Thymus (tissue), 11 donors: ENCODE measurements at regions not wholly inside any gene's neighbourhood (a gene's known extent, or its start where the extent isn't known, plus 50 kb on each side); places are given as distances from the start of the nearest gene placed in this dataset.

ENCODE experiments used
- DNase-seq, 9 donors: peaks; one replicate each; pipeline ENCODE4 v3.0.0-alpha.2; 2013; ENCODE audit warnings: low spot score in 9 of 9, low read depth in 6 of 9, missing footprints in 1 of 9
- H3K27ac ChIP-seq, 2 donors: one replicate each; pipeline ENCODE4 v1.5.1; 2013; ENCODE audit warnings: control low read depth in 1 of 2, low read depth in 1 of 2, low read length in 1 of 2, mild to moderate bottlenecking in 1 of 2, moderate library complexity in 1 of 2
- H3K27me3 ChIP-seq, 2 donors: one replicate each; pipeline ENCODE4 v1.5.1; 2013; ENCODE audit warnings: low read length in 1 of 2; ENCODE audit not compliant: control insufficient read depth in 2 of 2, insufficient read depth in 1 of 2
- H3K36me3 ChIP-seq, 2 donors: one replicate each; pipeline ENCODE4 v1.5.1; 2013; ENCODE audit warnings: low read length in 1 of 2, mild to moderate bottlenecking in 1 of 2, moderate library complexity in 1 of 2; ENCODE audit not compliant: control insufficient read depth in 2 of 2, insufficient read depth in 2 of 2
- H3K4me1 ChIP-seq, 2 donors: one replicate each; pipeline ENCODE4 v1.5.1; 2013; ENCODE audit warnings: low read length in 2 of 2; ENCODE audit not compliant: control insufficient read depth in 2 of 2, insufficient read depth in 2 of 2
- H3K4me3 ChIP-seq, 2 donors: one replicate each; pipeline ENCODE4 v1.5.1; 2013; ENCODE audit warnings: low read length in 2 of 2, control low read depth in 1 of 2, mild to moderate bottlenecking in 1 of 2
- H3K9me3 ChIP-seq, 2 donors: one replicate each; pipeline ENCODE4 v1.5.1; 2013; ENCODE audit warnings: low read length in 1 of 2, mild to moderate bottlenecking in 1 of 2; ENCODE audit not compliant: control insufficient read depth in 2 of 2, insufficient read depth in 1 of 2
- WGBS: extraction: QIAGEN DNeasy Blood & Tissue Kit; methylation state at CpG from one replicate; pipeline ENCODE4 v1.1.7; 2013; 5-methylcytosine and 5-hydroxymethylcytosine counted together
- donor health status: healthy.

DNA sequence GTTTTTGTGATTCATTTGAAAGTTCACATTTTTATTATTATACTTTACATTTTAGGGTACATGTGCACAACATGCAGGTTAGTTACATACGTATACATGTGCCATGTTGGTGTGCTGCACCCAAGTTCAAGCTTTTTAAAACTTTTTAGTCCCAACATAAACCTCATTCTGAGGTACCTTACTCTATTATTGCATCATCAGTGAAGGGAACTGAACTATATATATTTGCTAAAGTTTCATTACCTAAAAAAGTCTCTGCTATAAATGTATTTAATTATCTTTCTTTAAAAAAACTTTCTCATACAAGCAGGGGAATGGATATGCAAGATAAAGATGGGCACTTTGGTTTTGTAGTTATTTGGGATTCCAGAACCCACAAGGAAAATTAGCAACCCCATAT, 931.4 kb upstream of the ADGRL2 start:
- Histone ChIP-seq H3K9me3 (no peaks in the 10 kb centered on the region), H3K27ac (no peak overlapping the region), H3K4me3 (no peak overlapping the region), H3K4me1 (no peaks in the 10 kb centered on the region), H3K27me3 (no peaks in the 10 kb centered on the region), H3K36me3 (no peaks in the 10 kb centered on the region)
- 92% methylated on average over 1 of the region's 1 CpG for WGBS
- no peak for DNase-seq

GRCh38 chr1:80847904-80848303, 952.8 kb upstream of the ADGRL2 start:
- no peak overlapping the region for H3K4me3 ChIP-seq
- no peaks in the 10 kb centered on the region for H3K27me3 ChIP-seq
- no peaks in the 10 kb centered on the region for H3K36me3 ChIP-seq
- H3K9me3 ChIP-seq = no peaks in the 10 kb centered on the region
- 96% methylated on average over 1 of the region's 1 CpG for WGBS
- H3K27ac ChIP-seq = no peak overlapping the region
- DNase-seq = no peak
- no peaks in the 10 kb centered on the region for H3K4me1 ChIP-seq

- Histone ChIP-seq H3K27ac (no peak overlapping the region), H3K36me3 (no peaks in the 10 kb centered on the region), H3K4me1 (no peaks in the 10 kb centered on the region), H3K9me3 (no peaks in the 10 kb centered on the region), H3K4me3 (no peak overlapping the region), H3K27me3 (no peaks in the 10 kb centered on the region)
- no peak for DNase-seq
- 98% methylated on average over 1 of the region's 1 CpG for WGBS
Observed at GRCh38 chr1:80846966-80847365, 953.8 kb upstream of the ADGRL2 start.

GRCh38 chr1:80842796-80843195, 957.9 kb upstream of the ADGRL2 start:
- Histone ChIP-seq H3K36me3 (no peaks in the 10 kb centered on the region), H3K4me1 (no peaks in the 10 kb centered on the region), H3K27me3 (no peaks in the 10 kb centered on the region), H3K9me3 (no peaks in the 10 kb centered on the region), H3K4me3 (no peak overlapping the region), H3K27ac (no peak overlapping the region)
- no peak for DNase-seq

DNA sequence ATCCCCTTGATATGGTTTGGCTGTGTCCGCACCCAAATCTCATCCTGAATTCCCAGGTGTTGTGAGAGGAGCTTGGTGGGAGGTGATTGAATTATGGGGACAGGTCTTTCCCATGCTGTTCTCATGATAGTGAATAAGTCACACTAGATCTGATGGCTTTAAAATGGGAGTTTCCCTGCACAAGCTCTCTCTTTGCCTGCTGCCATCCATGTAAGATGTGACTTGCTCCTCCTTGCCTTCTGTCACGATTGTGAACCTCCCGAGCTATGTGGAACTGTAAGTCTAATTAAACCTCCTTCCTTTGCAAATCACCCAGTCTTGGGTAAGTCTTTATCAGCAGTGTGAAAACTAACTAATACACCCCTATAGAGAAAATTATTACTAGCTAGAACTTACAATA, 959.5 kb upstream of the ADGRL2 start:
- H3K4me3 ChIP-seq = no peak overlapping the region
- no peaks in the 10 kb centered on the region for H3K9me3 ChIP-seq
- H3K36me3 ChIP-seq = no peaks in the 10 kb centered on the region
- DNase-seq = no peak
- no peaks in the 10 kb centered on the region for H3K27me3 ChIP-seq
- H3K27ac ChIP-seq = no peak overlapping the region
- 97% methylated on average over 3 of the region's 3 CpGs for WGBS
- H3K4me1 ChIP-seq = no peaks in the 10 kb centered on the region

DNA sequence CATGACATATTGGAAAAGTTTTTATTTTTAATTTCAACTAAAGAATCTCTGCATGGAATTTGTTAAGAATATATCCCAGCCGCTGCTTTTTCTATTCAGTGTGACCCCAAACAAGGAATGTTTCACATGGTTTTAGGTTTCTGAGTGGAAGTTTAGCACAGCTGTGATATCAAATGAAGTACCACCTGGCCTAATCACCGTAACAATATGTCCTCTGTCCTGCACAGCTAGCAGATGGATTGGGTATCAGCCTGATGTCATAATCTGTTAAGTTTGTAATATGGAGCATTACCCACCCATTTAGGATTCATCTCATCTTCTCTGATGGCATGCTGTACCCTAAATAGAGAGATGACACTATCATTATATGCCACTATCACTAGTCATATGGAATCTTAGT, 963.7 kb upstream of the ADGRL2 start:
- WGBS = 79% methylated on average over 2 of the region's 2 CpGs
- Histone ChIP-seq H3K27me3 (no peaks in the 10 kb centered on the region), H3K36me3 (no peaks in the 10 kb centered on the region), H3K4me1 (no peaks in the 10 kb centered on the region), H3K4me3 (no peak overlapping the region), H3K27ac (no peak overlapping the region), H3K9me3 (no peaks in the 10 kb centered on the region)
- no peak for DNase-seq

DNA sequence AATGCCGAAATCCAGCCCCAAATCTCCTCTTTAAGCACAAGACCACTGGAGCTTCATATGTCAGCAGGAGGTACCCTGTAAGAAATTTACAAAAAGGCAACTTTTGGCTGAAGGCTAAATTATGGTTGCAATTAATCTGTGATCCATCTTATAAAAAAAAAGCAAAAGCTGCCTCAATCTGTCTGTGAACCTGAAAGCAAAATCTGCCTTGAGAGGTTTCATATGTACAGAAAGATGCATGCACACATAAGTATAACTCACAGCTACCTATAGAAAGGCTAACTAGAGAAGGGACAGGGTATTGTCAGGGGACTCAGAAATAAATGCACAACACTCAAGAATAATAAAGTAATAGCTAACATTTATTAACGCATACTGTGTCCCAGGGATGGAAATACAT, 964.2 kb upstream of the ADGRL2 start:
- H3K36me3 ChIP-seq = no peaks in the 10 kb centered on the region
- no peaks in the 10 kb centered on the region for H3K4me1 ChIP-seq
- H3K4me3 ChIP-seq = no peak overlapping the region
- DNase-seq = no peak
- H3K27me3 ChIP-seq = no peaks in the 10 kb centered on the region
- no peak overlapping the region for H3K27ac ChIP-seq
- 92% methylated on average over 2 of the region's 2 CpGs for WGBS
- no peaks in the 10 kb centered on the region for H3K9me3 ChIP-seq

GRCh38 chr1:80827666-80828065, 973.1 kb upstream of the ADGRL2 start:
- no peak overlapping the region for H3K27ac ChIP-seq
- no peaks in the 10 kb centered on the region for H3K9me3 ChIP-seq
- WGBS = 92% methylated on average over 3 of the region's 3 CpGs
- no peak for DNase-seq
- no peaks in the 10 kb centered on the region for H3K36me3 ChIP-seq
- H3K4me3 ChIP-seq = no peak overlapping the region
- H3K27me3 ChIP-seq = no peaks in the 10 kb centered on the region
- H3K4me1 ChIP-seq = no peaks in the 10 kb centered on the region

- Histone ChIP-seq H3K4me1 (no peaks in the 10 kb centered on the region), H3K36me3 (no peaks in the 10 kb centered on the region), H3K9me3 (no peaks in the 10 kb centered on the region), H3K27me3 (no peaks in the 10 kb centered on the region), H3K4me3 (no peak overlapping the region), H3K27ac (no peak overlapping the region)
- WGBS = 92% methylated on average over 5 of the region's 5 CpGs
- DNase-seq = no peak
Observed at GRCh38 chr1:80825067-80825466, 975.7 kb upstream of the ADGRL2 start.

DNA sequence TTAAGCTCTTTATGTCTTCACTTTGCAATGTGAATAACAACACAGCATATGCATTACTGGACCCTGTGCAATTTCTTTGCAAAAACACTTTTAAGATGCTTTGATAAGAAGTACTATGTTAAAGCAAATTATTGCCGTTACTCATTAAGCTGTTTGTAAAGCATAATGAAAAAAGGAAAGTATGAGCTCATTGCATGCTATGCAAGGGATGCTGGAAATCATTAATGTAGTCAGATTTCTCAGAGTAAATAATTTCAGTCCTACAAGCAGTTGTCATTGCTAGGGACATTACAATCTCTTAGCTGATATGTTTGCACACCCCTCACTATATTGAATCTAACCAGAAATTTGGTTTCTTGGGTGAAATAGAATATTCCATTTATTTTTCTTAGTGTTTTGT, 982.5 kb upstream of the ADGRL2 start:
- Histone ChIP-seq H3K36me3 (no peaks in the 10 kb centered on the region), H3K27ac (no peak overlapping the region), H3K27me3 (no peaks in the 10 kb centered on the region), H3K4me1 (no peaks in the 10 kb centered on the region), H3K4me3 (no peak overlapping the region), H3K9me3 (no peaks in the 10 kb centered on the region)
- WGBS = 91% methylated on average over 1 of the region's 1 CpG
- DNase-seq = no peak
